ENCODE measurements at regions not wholly inside any gene's neighbourhood (a gene's known extent, or its start where the extent isn't known, plus 50 kb on each side); places are given as distances from the start of the nearest gene placed in this dataset.

- no peaks in the 10 kb centered on the region for H3K9me3 ChIP-seq (ENCODE audit: control insufficient read depth, low read length)
- H3K36me3 ChIP-seq (ENCODE audit: control insufficient read depth, insufficient read depth, low read length): no peaks in the 10 kb centered on the region
- no peaks in the 10 kb centered on the region for H3K27me3 ChIP-seq (ENCODE audit: control insufficient read depth, insufficient read depth, low read length)
- no peak overlapping the region for H3K4me3 ChIP-seq (ENCODE audit: low read length)
- H3K4me1 ChIP-seq (ENCODE audit: control insufficient read depth, insufficient read depth, low read length): no peaks in the 10 kb centered on the region
- no peak overlapping the region for H3K9ac ChIP-seq (ENCODE audit: low read length)
These were observed 181.1 kb upstream of the CHD1 start for GRCh38 chr5:99109894-99110293.

DNA sequence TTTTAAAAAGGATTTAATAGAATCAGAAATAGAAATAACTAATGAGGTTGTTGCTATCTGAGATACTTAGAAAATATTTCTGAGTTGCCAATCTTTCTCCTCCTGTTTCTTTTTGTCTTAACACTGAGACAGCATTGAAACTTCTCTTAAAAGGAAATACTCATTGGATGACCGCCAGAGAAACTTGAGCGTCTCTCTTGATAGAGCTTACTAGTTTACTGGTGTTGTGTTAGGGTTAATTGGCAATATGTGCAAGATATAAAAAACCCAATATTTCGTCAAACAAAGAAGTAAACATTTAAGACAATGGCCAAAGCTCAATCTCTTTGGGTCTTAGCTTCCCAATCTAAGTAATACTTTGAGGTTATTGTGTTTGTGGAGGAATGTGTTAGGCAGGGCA is 176.4 kb upstream of the CHD1 start:
- Histone ChIP-seq H3K9ac (ENCODE audit: low read length) (no peak overlapping the region), H3K27me3 (ENCODE audit: control insufficient read depth, insufficient read depth, low read length) (no peaks in the 10 kb centered on the region), H3K36me3 (ENCODE audit: control insufficient read depth, insufficient read depth, low read length) (no peaks in the 10 kb centered on the region), H3K4me3 (ENCODE audit: low read length) (no peak overlapping the region), H3K9me3 (ENCODE audit: control insufficient read depth, low read length) (no peaks in the 10 kb centered on the region), H3K4me1 (ENCODE audit: control insufficient read depth, insufficient read depth, low read length) (no peaks in the 10 kb centered on the region)

DNA sequence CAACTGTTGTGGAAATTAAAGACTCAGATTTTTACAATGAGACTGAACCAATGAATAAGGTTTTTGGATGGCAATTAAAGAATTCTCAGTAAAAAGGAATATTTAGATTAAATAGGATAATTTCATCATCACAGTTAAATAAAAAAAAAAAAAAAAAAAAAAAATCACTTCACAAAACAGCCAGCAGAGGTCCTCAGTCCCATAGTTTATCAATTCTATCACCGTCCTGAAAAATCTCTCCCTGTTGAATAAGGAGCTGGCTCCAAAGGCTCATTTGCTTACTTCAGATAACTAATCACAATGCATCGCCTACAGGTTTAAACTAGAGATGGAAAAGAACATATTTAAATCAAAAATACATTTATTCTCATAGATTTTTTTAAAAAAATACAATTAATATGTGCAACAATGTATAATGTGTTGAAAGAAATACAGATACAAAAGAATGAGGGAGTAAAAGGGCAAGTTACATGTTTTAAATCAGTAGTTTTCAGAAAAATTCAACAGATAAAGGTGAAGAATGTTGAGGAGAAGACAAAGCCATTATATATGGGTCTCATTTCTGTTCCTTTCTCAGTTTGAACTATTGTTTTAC is 175.8 kb upstream of the CHD1 start:
- Histone ChIP-seq H3K9ac (ENCODE audit: low read length) (no peak overlapping the region), H3K4me3 (ENCODE audit: low read length) (no peak overlapping the region), H3K27me3 (ENCODE audit: control insufficient read depth, insufficient read depth, low read length) (no peaks in the 10 kb centered on the region), H3K9me3 (ENCODE audit: control insufficient read depth, low read length) (no peaks in the 10 kb centered on the region), H3K36me3 (ENCODE audit: control insufficient read depth, insufficient read depth, low read length) (no peaks in the 10 kb centered on the region), H3K4me1 (ENCODE audit: control insufficient read depth, insufficient read depth, low read length) (no peaks in the 10 kb centered on the region)

DNA sequence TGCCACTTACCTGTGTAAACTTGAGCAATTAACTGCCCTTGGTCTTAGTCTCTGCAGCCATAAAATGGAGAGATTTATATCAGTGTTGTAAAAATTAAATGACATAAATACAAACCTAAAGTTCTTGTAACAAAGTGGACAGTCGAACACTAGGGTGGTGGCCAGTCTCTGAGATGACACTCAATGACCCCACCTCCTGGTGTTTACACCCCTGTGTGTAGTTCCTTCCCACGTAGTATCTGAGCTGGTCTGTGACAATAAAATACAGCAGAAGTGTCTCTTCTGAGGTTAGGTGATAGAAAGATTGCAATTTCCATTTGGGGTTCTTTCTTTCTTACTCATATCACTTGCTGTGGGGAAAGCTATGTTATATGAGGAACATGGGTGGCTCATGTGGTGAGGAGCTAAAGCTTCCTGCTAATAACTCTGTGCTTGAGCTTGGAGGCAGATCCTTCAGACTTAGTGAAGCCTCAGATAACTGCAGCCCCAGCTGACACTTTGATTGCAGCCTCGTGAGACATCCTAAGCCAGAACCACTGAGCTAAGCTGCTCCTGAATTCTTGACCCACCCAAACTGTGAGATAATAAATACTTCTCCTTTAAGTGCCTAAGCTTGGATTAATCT is 173.4 kb upstream of the CHD1 start:
- no peak overlapping the region for H3K9ac ChIP-seq (ENCODE audit: low read length)
- H3K9me3 ChIP-seq (ENCODE audit: control insufficient read depth, low read length): no peaks in the 10 kb centered on the region
- H3K27me3 ChIP-seq (ENCODE audit: control insufficient read depth, insufficient read depth, low read length): no peaks in the 10 kb centered on the region
- H3K4me1 ChIP-seq (ENCODE audit: control insufficient read depth, insufficient read depth, low read length): no peaks in the 10 kb centered on the region
- H3K4me3 ChIP-seq (ENCODE audit: low read length): no peak overlapping the region
- no peaks in the 10 kb centered on the region for H3K36me3 ChIP-seq (ENCODE audit: control insufficient read depth, insufficient read depth, low read length)

- no peaks in the 10 kb centered on the region for H3K9me3 ChIP-seq (ENCODE audit: control insufficient read depth, low read length)
- H3K36me3 ChIP-seq (ENCODE audit: control insufficient read depth, insufficient read depth, low read length): no peaks in the 10 kb centered on the region
- no peak overlapping the region for H3K9ac ChIP-seq (ENCODE audit: low read length)
- no peak overlapping the region for H3K4me3 ChIP-seq (ENCODE audit: low read length)
- no peaks in the 10 kb centered on the region for H3K4me1 ChIP-seq (ENCODE audit: control insufficient read depth, insufficient read depth, low read length)
- no peaks in the 10 kb centered on the region for H3K27me3 ChIP-seq (ENCODE audit: control insufficient read depth, insufficient read depth, low read length)
These were observed 170.9 kb upstream of the CHD1 start for GRCh38 chr5:99099691-99100090.

- Histone ChIP-seq H3K4me3 (ENCODE audit: low read length) (no peak overlapping the region), H3K9me3 (ENCODE audit: control insufficient read depth, low read length) (no peaks in the 10 kb centered on the region), H3K27me3 (ENCODE audit: control insufficient read depth, insufficient read depth, low read length) (no peaks in the 10 kb centered on the region), H3K9ac (ENCODE audit: low read length) (no peak overlapping the region), H3K4me1 (ENCODE audit: control insufficient read depth, insufficient read depth, low read length) (no peaks in the 10 kb centered on the region), H3K36me3 (ENCODE audit: control insufficient read depth, insufficient read depth, low read length) (no peaks in the 10 kb centered on the region)
These were observed 161.2 kb upstream of the CHD1 start for GRCh38 chr5:99089822-99090549.

GRCh38 chr5:99088309-99088708 is 159.5 kb upstream of the CHD1 start:
- no peaks in the 10 kb centered on the region for H3K4me1 ChIP-seq (ENCODE audit: control insufficient read depth, insufficient read depth, low read length)
- no peaks in the 10 kb centered on the region for H3K36me3 ChIP-seq (ENCODE audit: control insufficient read depth, insufficient read depth, low read length)
- no peaks in the 10 kb centered on the region for H3K27me3 ChIP-seq (ENCODE audit: control insufficient read depth, insufficient read depth, low read length)
- H3K4me3 ChIP-seq (ENCODE audit: low read length): no peak overlapping the region
- H3K9ac ChIP-seq (ENCODE audit: low read length): no peak overlapping the region
- H3K9me3 ChIP-seq (ENCODE audit: control insufficient read depth, low read length): no peaks in the 10 kb centered on the region

DNA sequence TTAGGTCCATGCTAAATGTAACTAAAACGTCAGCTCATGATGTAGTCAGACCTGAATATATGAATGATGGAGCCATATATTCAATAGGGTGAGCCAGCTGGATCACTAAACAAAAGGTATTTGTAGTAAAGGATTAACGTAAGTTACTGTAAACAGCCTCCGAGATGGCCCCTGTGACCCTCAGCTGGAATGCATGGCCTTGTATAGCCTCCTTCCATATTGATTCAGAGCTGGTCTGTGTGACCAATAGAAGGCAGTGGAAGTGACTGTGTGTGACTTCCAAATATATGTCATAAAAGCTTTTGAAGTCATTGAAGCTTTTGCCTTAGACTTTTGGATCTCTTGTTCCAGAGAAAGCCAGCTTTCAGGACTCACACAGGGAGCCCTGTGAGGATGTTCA is 154.4 kb upstream of the CHD1 start:
- Histone ChIP-seq H3K9me3 (ENCODE audit: control insufficient read depth, low read length) (no peaks in the 10 kb centered on the region), H3K4me1 (ENCODE audit: control insufficient read depth, insufficient read depth, low read length) (no peaks in the 10 kb centered on the region), H3K9ac (ENCODE audit: low read length) (no peak overlapping the region), H3K27me3 (ENCODE audit: control insufficient read depth, insufficient read depth, low read length) (no peaks in the 10 kb centered on the region), H3K36me3 (ENCODE audit: control insufficient read depth, insufficient read depth, low read length) (no peaks in the 10 kb centered on the region), H3K4me3 (ENCODE audit: low read length) (no peak overlapping the region)

DNA sequence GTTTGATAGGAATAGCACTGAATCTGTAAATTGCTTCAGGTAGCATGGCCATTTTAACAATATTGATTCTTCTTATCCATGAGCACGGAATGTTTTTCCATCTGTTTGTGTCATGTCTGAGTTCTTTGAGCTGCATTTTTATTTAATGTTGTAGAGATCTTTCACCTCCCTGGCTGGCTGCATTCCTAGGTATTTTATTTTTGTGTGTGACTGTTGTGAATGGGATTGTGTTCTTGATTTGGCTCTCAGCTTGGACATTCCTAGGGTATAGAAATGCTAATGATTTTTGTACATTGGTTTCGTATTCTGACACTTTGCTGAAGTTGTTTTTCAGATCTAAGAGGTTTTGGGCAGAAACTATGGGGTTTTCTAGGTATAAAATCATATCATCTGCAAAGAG is 152.9 kb upstream of the CHD1 start:
- no peak overlapping the region for H3K9ac ChIP-seq (ENCODE audit: low read length)
- no peaks in the 10 kb centered on the region for H3K27me3 ChIP-seq (ENCODE audit: control insufficient read depth, insufficient read depth, low read length)
- no peak overlapping the region for H3K4me3 ChIP-seq (ENCODE audit: low read length)
- H3K4me1 ChIP-seq (ENCODE audit: control insufficient read depth, insufficient read depth, low read length): no peaks in the 10 kb centered on the region
- no peaks in the 10 kb centered on the region for H3K36me3 ChIP-seq (ENCODE audit: control insufficient read depth, insufficient read depth, low read length)
- no peaks in the 10 kb centered on the region for H3K9me3 ChIP-seq (ENCODE audit: control insufficient read depth, low read length)

DNA sequence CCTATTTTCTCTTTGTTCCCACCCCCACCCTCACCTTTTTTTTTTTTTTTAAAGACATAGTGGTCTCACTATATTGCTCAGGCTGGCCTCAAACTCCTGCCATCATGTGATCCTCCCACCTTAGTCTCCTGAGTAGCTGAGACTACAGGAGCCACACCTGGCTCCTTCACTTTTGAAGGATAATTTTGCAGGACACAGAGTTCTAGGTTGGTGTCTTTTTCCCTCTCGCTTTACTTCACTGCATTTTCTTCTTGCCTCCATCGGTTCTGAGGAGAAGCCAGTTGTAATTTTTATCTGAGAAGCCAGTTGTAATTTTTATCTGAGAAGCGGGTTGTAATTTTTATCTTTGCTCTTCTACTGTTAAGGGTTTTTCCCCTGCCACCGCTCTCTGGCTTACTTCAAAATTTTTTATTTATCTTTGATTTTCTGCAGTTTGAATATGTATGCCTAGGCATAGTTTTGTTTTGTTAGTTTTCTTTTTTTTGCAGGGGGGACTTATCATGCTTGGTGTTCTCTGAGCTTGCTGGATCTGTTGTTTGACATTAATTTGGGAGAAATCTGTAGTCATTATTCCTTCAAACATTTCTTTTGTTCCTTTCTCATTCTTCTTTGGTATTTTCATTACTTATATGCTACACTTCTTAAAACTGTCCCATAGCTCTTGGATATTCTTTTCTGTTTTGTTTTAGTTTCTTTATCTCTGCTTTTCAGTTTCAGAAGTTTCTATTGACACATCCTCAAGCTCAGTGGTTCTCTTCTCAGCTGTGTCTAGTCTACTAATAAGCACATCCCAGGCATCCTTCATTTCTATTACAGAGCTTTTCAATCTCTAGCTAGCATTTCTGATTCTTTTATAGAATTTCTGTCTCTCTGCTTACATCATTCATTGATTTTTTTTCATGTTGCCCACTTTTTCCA is 148.2 kb upstream of the CHD1 start:
- no peaks in the 10 kb centered on the region for H3K36me3 ChIP-seq (ENCODE audit: control insufficient read depth, insufficient read depth, low read length)
- H3K4me1 ChIP-seq (ENCODE audit: control insufficient read depth, insufficient read depth, low read length): no peaks in the 10 kb centered on the region
- H3K4me3 ChIP-seq (ENCODE audit: low read length): no peak overlapping the region
- H3K9me3 ChIP-seq (ENCODE audit: control insufficient read depth, low read length): no peaks in the 10 kb centered on the region
- no peaks in the 10 kb centered on the region for H3K27me3 ChIP-seq (ENCODE audit: control insufficient read depth, insufficient read depth, low read length)
- no peak overlapping the region for H3K9ac ChIP-seq (ENCODE audit: low read length)

DNA sequence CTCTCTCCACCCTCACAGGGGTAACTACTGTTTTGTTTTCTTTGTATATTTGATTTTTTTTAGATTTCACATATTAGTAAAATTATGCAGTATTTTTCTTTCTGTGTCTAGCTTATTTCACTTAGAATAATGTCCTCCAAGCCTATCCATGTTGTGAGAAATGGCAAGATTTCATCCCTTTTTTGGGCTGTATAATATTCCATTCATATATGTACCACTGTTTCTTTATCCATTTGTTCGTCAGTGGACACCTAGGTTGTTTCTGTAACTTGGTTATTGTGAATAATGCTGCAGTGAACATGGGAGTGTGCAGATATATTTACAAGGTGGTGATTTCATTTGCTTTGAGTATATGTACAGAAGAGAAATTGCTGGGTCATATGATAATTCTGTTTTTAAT is 144.0 kb upstream of the CHD1 start:
- Histone ChIP-seq H3K4me3 (ENCODE audit: low read length) (no peak overlapping the region), H3K4me1 (ENCODE audit: control insufficient read depth, insufficient read depth, low read length) (no peaks in the 10 kb centered on the region), H3K9ac (ENCODE audit: low read length) (no peak overlapping the region), H3K36me3 (ENCODE audit: control insufficient read depth, insufficient read depth, low read length) (no peaks in the 10 kb centered on the region), H3K9me3 (ENCODE audit: control insufficient read depth, low read length) (no peaks in the 10 kb centered on the region), H3K27me3 (ENCODE audit: control insufficient read depth, insufficient read depth, low read length) (no peaks in the 10 kb centered on the region)

- no peaks in the 10 kb centered on the region for H3K9me3 ChIP-seq (ENCODE audit: control insufficient read depth, low read length)
- H3K36me3 ChIP-seq (ENCODE audit: control insufficient read depth, insufficient read depth, low read length): no peaks in the 10 kb centered on the region
- no peaks in the 10 kb centered on the region for H3K4me1 ChIP-seq (ENCODE audit: control insufficient read depth, insufficient read depth, low read length)
- H3K9ac ChIP-seq (ENCODE audit: low read length): no peak overlapping the region
- no peaks in the 10 kb centered on the region for H3K27me3 ChIP-seq (ENCODE audit: control insufficient read depth, insufficient read depth, low read length)
- H3K4me3 ChIP-seq (ENCODE audit: low read length): no peak overlapping the region
These were observed 142.0 kb upstream of the CHD1 start for GRCh38 chr5:99070822-99071221.

Measured in mucosa of stomach (tissue), 1 donor.